Upper lobe of right lung (tissue), 1 donor: ENCODE measurements at regions not wholly inside any gene's neighbourhood (a gene's known extent, or its start where the extent isn't known, plus 50 kb on each side); places are given as distances from the start of the nearest gene placed in this dataset.

ENCODE experiments used
- ATAC-seq: fragments of 200-7000 bp; cut with Tn5 transposase; one replicate; pipeline ENCODE4 v1.9.1; 2020; ENCODE audit warnings: mild to moderate bottlenecking, moderate library complexity
- DNase-seq: peaks from one replicate; pipeline ENCODE4 v3.0.0-alpha.2; 2020
- H3K27ac ChIP-seq: fragments of 200-600 bp; one replicate; pipeline ENCODE4 v1.8.0; 2022
- H3K27me3 ChIP-seq: fragments of 200-600 bp; one replicate; pipeline ENCODE4 v1.8.0; 2022; ENCODE audit warnings: mild to moderate bottlenecking
- H3K36me3 ChIP-seq: fragments of 200-600 bp; one replicate; pipeline ENCODE4 v1.8.0; 2022
- H3K4me1 ChIP-seq: fragments of 200-600 bp; one replicate; pipeline ENCODE4 v1.8.0; 2022
- H3K4me3 ChIP-seq: fragments of 200-600 bp; one replicate; pipeline ENCODE4 v1.8.0; 2022; ENCODE audit warnings: mild to moderate bottlenecking
- H3K9me3 ChIP-seq: fragments of 200-600 bp; one replicate; pipeline ENCODE4 v1.8.0; 2022
- CTCF ChIP-seq: fragments of 200-600 bp; IDR thresholded peaks from one replicate; pipeline ENCODE4 v1.8.0; 2022; ENCODE audit warnings: antibody characterized with exemption
- intact Hi-C: fragments of 100-400 bp; cut with DNase I; formaldehyde crosslinking; loops from one replicate; pipeline ENCODE4 v1.11.0; 2022
- donor health status: DM: no; HTN: yes; CAD: no; lungs with severe emphysema.

- Histone ChIP-seq H3K4me1 (no peaks in the 10 kb centered on the region), H3K36me3 (no peaks in the 10 kb centered on the region), H3K9me3 (no peaks in the 10 kb centered on the region), H3K27ac (no peak overlapping the region), H3K27me3 (no peaks in the 10 kb centered on the region), H3K4me3 (no peak overlapping the region)
- no peak for TF ChIP-seq CTCF
- no peak for DNase-seq
- no peak for ATAC-seq
- intact Hi-C loops = no loop called here
Observed at GRCh38 chr1:217364220-217364619, 266.7 kb downstream of the GPATCH2 start.

GRCh38 chr1:217363319-217363718 lies 267.6 kb downstream of the GPATCH2 start:
- ATAC-seq = no peak
- no peak for TF ChIP-seq CTCF
- Histone ChIP-seq H3K4me1 (no peaks in the 10 kb centered on the region), H3K9me3 (no peaks in the 10 kb centered on the region), H3K27me3 (no peaks in the 10 kb centered on the region), H3K27ac (no peak overlapping the region), H3K4me3 (no peak overlapping the region), H3K36me3 (no peaks in the 10 kb centered on the region)
- intact Hi-C loops = no loop called here
- no peak for DNase-seq

- Histone ChIP-seq H3K36me3 (no peaks in the 10 kb centered on the region), H3K4me3 (no peak overlapping the region), H3K4me1 (no peaks in the 10 kb centered on the region), H3K27ac (no peak overlapping the region), H3K9me3 (no peaks in the 10 kb centered on the region), H3K27me3 (no peaks in the 10 kb centered on the region)
- intact Hi-C loops = no loop called here
- no peak for ATAC-seq
- no peak for TF ChIP-seq CTCF
- no peak for DNase-seq
Observed at GRCh38 chr1:217360510-217360909, 270.4 kb downstream of the GPATCH2 start.

GRCh38 chr1:217354895-217355294 lies 276.0 kb downstream of the GPATCH2 start:
- H3K27ac ChIP-seq = no peak overlapping the region
- DNase-seq = no peak
- ATAC-seq = no peak
- intact Hi-C loops = no loop called here
- no peaks in the 10 kb centered on the region for H3K4me1 ChIP-seq
- no peaks in the 10 kb centered on the region for H3K27me3 ChIP-seq
- H3K4me3 ChIP-seq = no peak overlapping the region
- no peaks in the 10 kb centered on the region for H3K9me3 ChIP-seq
- no peaks in the 10 kb centered on the region for H3K36me3 ChIP-seq
- no peak for TF ChIP-seq CTCF

GRCh38 chr1:217348960-217349664 lies 281.8 kb downstream of the GPATCH2 start:
- no peak for TF ChIP-seq CTCF
- H3K27me3 ChIP-seq = no peaks in the 10 kb centered on the region
- H3K4me1 ChIP-seq = no peaks in the 10 kb centered on the region
- no peak overlapping the region for H3K27ac ChIP-seq
- H3K9me3 ChIP-seq = no peaks in the 10 kb centered on the region
- no peaks in the 10 kb centered on the region for H3K36me3 ChIP-seq
- ATAC-seq = no peak
- intact Hi-C loops = no loop called here
- no peak overlapping the region for H3K4me3 ChIP-seq
- no peak for DNase-seq

GRCh38 chr1:217344712-217345111 lies 286.2 kb downstream of the GPATCH2 start:
- Histone ChIP-seq H3K27me3 (no peaks in the 10 kb centered on the region), H3K9me3 (no peaks in the 10 kb centered on the region), H3K4me3 (no peak overlapping the region), H3K36me3 (no peaks in the 10 kb centered on the region), H3K27ac (no peak overlapping the region), H3K4me1 (no peaks in the 10 kb centered on the region)
- no peak for TF ChIP-seq CTCF
- no peak for ATAC-seq
- no peak for DNase-seq
- intact Hi-C loops = no loop called here
